ENCODE measurements at regions not wholly inside any gene's neighbourhood (a gene's known extent, or its start where the extent isn't known, plus 50 kb on each side); places are given as distances from the start of the nearest gene placed in this dataset.

- TF ChIP-seq CTCF (IDR thresholded peaks at IDR 0.05) = no peak
- no peak for TF ChIP-seq POLR2AphosphoS5 (IDR thresholded peaks at IDR 0.05; ENCODE audit: insufficient read depth in 1 of 2, low read depth in 1 of 2)
Observed at GRCh38 chr10:28993056-28993455, 295.8 kb upstream of the LYZL1 start.
